ENCODE measurements at regions not wholly inside any gene's neighbourhood (a gene's known extent, or its start where the extent isn't known, plus 50 kb on each side); places are given as distances from the start of the nearest gene placed in this dataset.

- TF ChIP-seq POLR2A (IDR thresholded peaks at IDR 0.05; ENCODE audit: low read depth, low read length) = no peak
- TF ChIP-seq, protein P1, sequence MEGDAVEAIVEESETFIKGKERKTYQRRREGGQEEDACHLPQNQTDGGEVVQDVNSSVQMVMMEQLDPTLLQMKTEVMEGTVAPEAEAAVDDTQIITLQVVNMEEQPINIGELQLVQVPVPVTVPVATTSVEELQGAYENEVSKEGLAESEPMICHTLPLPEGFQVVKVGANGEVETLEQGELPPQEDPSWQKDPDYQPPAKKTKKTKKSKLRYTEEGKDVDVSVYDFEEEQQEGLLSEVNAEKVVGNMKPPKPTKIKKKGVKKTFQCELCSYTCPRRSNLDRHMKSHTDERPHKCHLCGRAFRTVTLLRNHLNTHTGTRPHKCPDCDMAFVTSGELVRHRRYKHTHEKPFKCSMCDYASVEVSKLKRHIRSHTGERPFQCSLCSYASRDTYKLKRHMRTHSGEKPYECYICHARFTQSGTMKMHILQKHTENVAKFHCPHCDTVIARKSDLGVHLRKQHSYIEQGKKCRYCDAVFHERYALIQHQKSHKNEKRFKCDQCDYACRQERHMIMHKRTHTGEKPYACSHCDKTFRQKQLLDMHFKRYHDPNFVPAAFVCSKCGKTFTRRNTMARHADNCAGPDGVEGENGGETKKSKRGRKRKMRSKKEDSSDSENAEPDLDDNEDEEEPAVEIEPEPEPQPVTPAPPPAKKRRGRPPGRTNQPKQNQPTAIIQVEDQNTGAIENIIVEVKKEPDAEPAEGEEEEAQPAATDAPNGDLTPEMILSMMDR (IDR thresholded peaks at IDR 0.05; ENCODE audit: extremely low read depth in 1 of 2, insufficient read depth in 1 of 2, low read depth in 1 of 2, low read length in 2 of 2) = no peak
- TF ChIP-seq EZH2 (IDR thresholded peaks at IDR 0.05; ENCODE audit: borderline replicate concordance, low read depth, low read length, severe bottlenecking) = no peak
- no peak for TF ChIP-seq MYC (IDR thresholded peaks at IDR 0.05; ENCODE audit: low read depth, low read length)
- TF ChIP-seq POLR2AphosphoS5 (IDR thresholded peaks at IDR 0.05; ENCODE audit: insufficient read depth, low read depth, low read length) = no peak
- TF ChIP-seq FOS (IDR thresholded peaks at IDR 0.05; ENCODE audit: borderline replicate concordance, insufficient read depth, low read length) = no peak
- TF ChIP-seq, protein P2, sequence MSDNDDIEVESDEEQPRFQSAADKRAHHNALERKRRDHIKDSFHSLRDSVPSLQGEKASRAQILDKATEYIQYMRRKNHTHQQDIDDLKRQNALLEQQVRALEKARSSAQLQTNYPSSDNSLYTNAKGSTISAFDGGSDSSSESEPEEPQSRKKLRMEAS (IDR thresholded peaks at IDR 0.05; ENCODE audit: insufficient read depth, insufficient read length) = no peak
- no peak for TF ChIP-seq JUN (IDR thresholded peaks at IDR 0.05; ENCODE audit: borderline replicate concordance, insufficient read depth, insufficient read length, low read depth)
These were observed 762.4 kb upstream of the SLC35B3 start for GRCh38 chr6:9197726-9198125.
